Mammary epithelial cell (primary cell): ENCODE measurements at regions not wholly inside any gene's neighbourhood (a gene's known extent, or its start where the extent isn't known, plus 50 kb on each side); places are given as distances from the start of the nearest gene placed in this dataset.

Experiments
- CTCF ChIP-seq, 2 donors: IDR thresholded peaks in 1 of 2; conservative IDR thresholded peaks in 1 of 2; 2 replicates each; pipeline ENCODE4 v1.5.1; 2011 to 2012; ENCODE audit warnings: inconsistent platforms in 2 of 2, low read length in 2 of 2, mild to moderate bottlenecking in 2 of 2, control low read depth in 1 of 2, low read depth in 1 of 2; ENCODE audit not compliant: insufficient read depth in 1 of 2; ENCODE audit errors: extremely low read depth in 1 of 2
- EZH2 ChIP-seq: IDR thresholded peaks from 2 replicates; pipeline ENCODE4 v1.6.1; 2012; ENCODE audit warnings: low read length, inconsistent platforms, borderline replicate concordance

- no peak for TF ChIP-seq CTCF (conservative IDR thresholded peaks at IDR 0.05 in 1 of 2, IDR thresholded peaks at IDR 0.05 in 1 of 2; ENCODE audit: extremely low read depth in 1 of 2, insufficient read depth in 1 of 2, low read depth in 1 of 2, low read length in 2 of 2)
- no peak for TF ChIP-seq EZH2
Observed at GRCh38 chr7:116443646-116444045, 55.9 kb upstream of the CAV2 start.
